Keratinocyte (primary cell): ENCODE measurements at regions not wholly inside any gene's neighbourhood (a gene's known extent, or its start where the extent isn't known, plus 50 kb on each side); places are given as distances from the start of the nearest gene placed in this dataset.

Experiments
- DNase-seq: peaks from one replicate; pipeline ENCODE4 v3.0.0-alpha.2; 2011; ENCODE audit warnings: low read depth, missing footprints, low spot score
- FAIRE-seq: peaks from 2 replicates; lab custom pipeline; 2011; peaks lifted over from hg19 to GRCh38; lab: Jason Lieb, UNC
- H2AFZ ChIP-seq: 2 replicates; pipeline ENCODE4 v1.6.0; 2012; ENCODE audit warnings: low read length, control low read depth, inconsistent platforms; ENCODE audit not compliant: control insufficient read depth
- H3K27ac ChIP-seq: 2 replicates; pipeline ENCODE4 v1.5.1; 2011; ENCODE audit warnings: low read length; ENCODE audit not compliant: control insufficient read depth, insufficient read depth
- H3K27me3 ChIP-seq: 3 replicates; pipeline ENCODE4 v1.6.0; 2011; ENCODE audit warnings: low read length; ENCODE audit not compliant: control insufficient read depth, insufficient read depth; ENCODE audit errors: extremely low read depth
- H3K36me3 ChIP-seq, 2 experiments: 2 replicates in 1 of 2; 3 replicates in 1 of 2; pipeline ENCODE4 v1.5.1; 2011; ENCODE audit warnings: low read length in 2 of 2, mild to moderate bottlenecking in 1 of 2; ENCODE audit not compliant: control insufficient read depth in 2 of 2, insufficient read depth in 2 of 2; ENCODE audit errors: extremely low read depth in 1 of 2
- H3K4me1 ChIP-seq: 3 replicates; pipeline ENCODE4 v1.5.1; 2011; ENCODE audit warnings: low read length; ENCODE audit not compliant: control insufficient read depth, insufficient read depth; ENCODE audit errors: extremely low read depth
- H3K4me2 ChIP-seq: 3 replicates; pipeline ENCODE4 v1.6.0; 2011; ENCODE audit warnings: low read depth, low read length; ENCODE audit not compliant: control insufficient read depth, insufficient read depth; ENCODE audit errors: extremely low read depth
- H3K4me3 ChIP-seq, 3 experiments: fragments of 200-600 bp in 1 of 3; sonication (generic) in 1 of 3; 2 replicates in 2 of 3; 3 replicates in 1 of 3; pipeline ENCODE4 v1.5.1; 2011 to 2016; ENCODE audit warnings: low read length in 3 of 3, mild to moderate bottlenecking in 3 of 3, control low read depth in 2 of 3, inconsistent platforms in 1 of 3, low read depth in 1 of 3, mixed read lengths in 1 of 3, mixed run types in 1 of 3, moderate library complexity in 1 of 3; ENCODE audit not compliant: control insufficient read depth in 2 of 3, insufficient read depth in 2 of 3; ENCODE audit errors: extremely low read depth in 1 of 3
- H3K79me2 ChIP-seq: 2 replicates; pipeline ENCODE4 v1.6.0; 2012; ENCODE audit warnings: low read length; ENCODE audit not compliant: control insufficient read depth, insufficient read depth
- H3K9ac ChIP-seq: 3 replicates; pipeline ENCODE4 v1.6.0; 2011; ENCODE audit warnings: low read length; ENCODE audit not compliant: control insufficient read depth, insufficient read depth; ENCODE audit errors: extremely low read depth
- H3K9me1 ChIP-seq: 3 replicates; pipeline ENCODE4 v1.6.0; 2011; ENCODE audit warnings: low read length; ENCODE audit not compliant: control insufficient read depth, insufficient read depth; ENCODE audit errors: extremely low read depth
- H3K9me3 ChIP-seq: 2 replicates; pipeline ENCODE4 v1.5.1; 2012; ENCODE audit warnings: low read depth, low read length; ENCODE audit not compliant: control insufficient read depth
- H4K20me1 ChIP-seq: 3 replicates; pipeline ENCODE4 v1.6.0; 2011; ENCODE audit warnings: low read length; ENCODE audit not compliant: control insufficient read depth, insufficient read depth; ENCODE audit errors: extremely low read depth
- CTCF ChIP-seq, 3 experiments: IDR thresholded peaks in 1 of 3; conservative IDR thresholded peaks in 1 of 3; optimal IDR thresholded peaks in 1 of 3; 2 replicates in 2 of 3; 3 replicates in 1 of 3; pipeline versions ENCODE3 to v1.5.1; 2011; ENCODE audit warnings: low read length in 3 of 3, mild to moderate bottlenecking in 3 of 3, moderate library complexity in 2 of 3, control low read depth in 1 of 3, inconsistent platforms in 1 of 3; ENCODE audit not compliant: insufficient read depth in 2 of 3; ENCODE audit errors: extremely low read depth in 1 of 3
- EZH2 ChIP-seq: IDR thresholded peaks from one replicate; pipeline ENCODE4 v1.6.1; 2012; ENCODE audit warnings: inconsistent platforms, mild to moderate bottlenecking, low read length, moderate library complexity
- dilution Hi-C: fragments of 300-500 bp; cut with MboI; formaldehyde crosslinking; loops from one replicate; pipeline ENCODE4 v1.7.0; 2020; ENCODE audit warnings: low sequenced_read_pairs; ENCODE audit not compliant: extremely low pct_ligation_motif_present

- H3K27ac ChIP-seq: no peak overlapping the region
- H3K27me3 ChIP-seq: no peaks in the 10 kb centered on the region
- no peaks in the 10 kb centered on the region for H3K9me1 ChIP-seq
- FAIRE-seq (no peak), DNase-seq (no peak)
- H3K79me2 ChIP-seq: no peaks in the 10 kb centered on the region
- no peak for TF ChIP-seq CTCF (optimal IDR thresholded peaks at IDR 0.05 in 1 of 3, IDR thresholded peaks at IDR 0.05 in 1 of 3, conservative IDR thresholded peaks at IDR 0.05 in 1 of 3; ENCODE audit: extremely low read depth in 1 of 3, insufficient read depth in 2 of 3, low read length in 3 of 3)
- TF ChIP-seq EZH2: no peak
- no peaks in the 10 kb centered on the region for H3K4me1 ChIP-seq
- H3K4me3 ChIP-seq: no peak overlapping the region
- H3K4me2 ChIP-seq: no peak overlapping the region
- H3K9ac ChIP-seq: no peak overlapping the region
- H2AFZ ChIP-seq: no peak overlapping the region
- H3K9me3 ChIP-seq: no peaks in the 10 kb centered on the region
- no peaks in the 10 kb centered on the region for H4K20me1 ChIP-seq
- H3K36me3 ChIP-seq: no peaks in the 10 kb centered on the region
- dilution Hi-C loops: no loop called here
Measured at GRCh38 chr4:100900134-100900533, 382.3 kb upstream of the EMCN start.

GRCh38 chr4:100898844-100899243 is 381.0 kb upstream of the EMCN start:
- H3K36me3 ChIP-seq: no peaks in the 10 kb centered on the region
- dilution Hi-C loops: no loop called here
- H3K27ac ChIP-seq: no peak overlapping the region
- DNase-seq: no peak
- TF ChIP-seq CTCF (optimal IDR thresholded peaks at IDR 0.05 in 1 of 3, IDR thresholded peaks at IDR 0.05 in 1 of 3, conservative IDR thresholded peaks at IDR 0.05 in 1 of 3; ENCODE audit: extremely low read depth in 1 of 3, insufficient read depth in 2 of 3, low read length in 3 of 3) (no peak), EZH2 (no peak)
- no peak overlapping the region for H2AFZ ChIP-seq
- no peaks in the 10 kb centered on the region for H3K9me3 ChIP-seq
- no peaks in the 10 kb centered on the region for H3K4me1 ChIP-seq
- H3K9me1 ChIP-seq: no peaks in the 10 kb centered on the region
- no peak for FAIRE-seq
- H3K79me2 ChIP-seq: no peaks in the 10 kb centered on the region
- no peak overlapping the region for H3K4me3 ChIP-seq
- no peak overlapping the region for H3K9ac ChIP-seq
- H3K27me3 ChIP-seq: no peaks in the 10 kb centered on the region
- H3K4me2 ChIP-seq: no peak overlapping the region
- H4K20me1 ChIP-seq: no peaks in the 10 kb centered on the region
